Loucy (cell line): ENCODE measurements at regions not wholly inside any gene's neighbourhood (a gene's known extent, or its start where the extent isn't known, plus 50 kb on each side); places are given as distances from the start of the nearest gene placed in this dataset.

Experiments used
- H2AFZ ChIP-seq: fragments of 200-600 bp; sonication (generic); 2 replicates; pipeline ENCODE4 v1.6.0; 2016; ENCODE audit warnings: antibody characterized with exemption, mild to moderate bottlenecking, low read length, moderate library complexity
- H3F3A ChIP-seq: fragments of 200-600 bp; 2 replicates; pipeline ENCODE4 v1.6.0; 2016; ENCODE audit warnings: antibody characterized with exemption, low read depth, mild to moderate bottlenecking
- H3K27me3 ChIP-seq: fragments of 200-600 bp; sonication (generic); 2 replicates; pipeline ENCODE4 v1.6.1; 2014; ENCODE audit warnings: low read length, mild to moderate bottlenecking; ENCODE audit not compliant: insufficient read depth, poor library complexity, severe bottlenecking
- H3K36me3 ChIP-seq: fragments of 200-600 bp; sonication (generic); 2 replicates; pipeline ENCODE4 v1.6.1; 2016; ENCODE audit warnings: low read length; ENCODE audit not compliant: insufficient read depth
- H3K4me1 ChIP-seq: fragments of 200-600 bp; sonication (generic); 2 replicates; pipeline ENCODE4 v1.5.1; 2014; ENCODE audit warnings: low read length, mild to moderate bottlenecking; ENCODE audit not compliant: insufficient read depth, poor library complexity, severe bottlenecking
- H3K4me2 ChIP-seq: fragments of 200-600 bp; sonication (generic); 2 replicates; pipeline ENCODE4 v1.6.0; 2014; ENCODE audit warnings: antibody characterized with exemption, low read length, low read depth, mild to moderate bottlenecking; ENCODE audit not compliant: poor library complexity, severe bottlenecking
- H3K4me3 ChIP-seq: fragments of 200-600 bp; sonication (generic); 2 replicates; pipeline ENCODE4 v1.5.1; 2014; ENCODE audit warnings: low read length, mild to moderate bottlenecking, mixed read lengths; ENCODE audit not compliant: poor library complexity, severe bottlenecking
- H3K79me2 ChIP-seq: fragments of 200-600 bp; sonication (generic); 2 replicates; pipeline ENCODE4 v1.6.1; 2014; ENCODE audit warnings: low read length; ENCODE audit not compliant: insufficient read depth
- H3K9ac ChIP-seq: fragments of 200-600 bp; sonication (generic); 2 replicates; pipeline ENCODE4 v1.6.0; 2014; ENCODE audit warnings: mild to moderate bottlenecking, low read depth, low read length, moderate library complexity; ENCODE audit not compliant: poor library complexity, severe bottlenecking
- H3K9me2 ChIP-seq: fragments of 200-600 bp; sonication (generic); replicated peaks from 2 replicates; pipeline ENCODE4 v1.6.1; 2016; ENCODE audit warnings: low read depth, low read length, mixed read lengths
- H3K9me3 ChIP-seq: fragments of 200-600 bp; sonication (generic); 2 replicates; pipeline ENCODE4 v1.6.1; 2014; ENCODE audit warnings: mild to moderate bottlenecking, antibody characterized with exemption, low read length, low read depth; ENCODE audit not compliant: insufficient read depth
- H4K20me1 ChIP-seq: fragments of 200-600 bp; sonication (generic); 2 replicates; pipeline ENCODE4 v1.6.0; 2014; ENCODE audit warnings: antibody characterized with exemption, low read length, mild to moderate bottlenecking; ENCODE audit not compliant: insufficient read depth, poor library complexity, severe bottlenecking
- CTCF ChIP-seq: fragments of 200-600 bp; sonication (generic); conservative IDR thresholded peaks from 2 replicates; pipeline ENCODE4 v1.5.1; 2014; ENCODE audit warnings: mild to moderate bottlenecking, antibody characterized with exemption, low read length
- EZH2phosphoT487 ChIP-seq: fragments of 200-600 bp; IDR thresholded peaks from 2 replicates; pipeline ENCODE4 v1.6.1; 2018; ENCODE audit warnings: antibody characterized with exemption, mild to moderate bottlenecking, moderate library complexity, borderline replicate concordance

GRCh38 chr6:9851006-9851405 is 563.9 kb downstream of the TFAP2A start:
- Histone ChIP-seq H3K9ac (no peak overlapping the region), H3F3A (no peaks in the 10 kb centered on the region), H3K4me1 (no peaks in the 10 kb centered on the region), H3K9me2 (no peaks in the 10 kb centered on the region), H3K79me2 (no peaks in the 10 kb centered on the region), H3K27me3 (no peaks in the 10 kb centered on the region), H3K36me3 (no peaks in the 10 kb centered on the region), H3K4me2 (no peak overlapping the region), H4K20me1 (no peaks in the 10 kb centered on the region), H3K9me3 (peaks cover 11% of the 10 kb centered on the region; the same call in 1 of the 2 replicates), H3K4me3 (no peak overlapping the region), H2AFZ (no peak overlapping the region)
- TF ChIP-seq CTCF (no peak), EZH2phosphoT487 (no peak)

GRCh38 chr6:9848094-9848493 is 566.8 kb downstream of the TFAP2A start:
- no peak for TF ChIP-seq CTCF
- no peak for TF ChIP-seq EZH2phosphoT487
- H3K4me2 ChIP-seq, result no peak overlapping the region
- H4K20me1 ChIP-seq, result no peaks in the 10 kb centered on the region
- H3K9me3 ChIP-seq, result peaks cover 12% of the 10 kb centered on the region; the same call in 1 of the 2 replicates
- no peaks in the 10 kb centered on the region for H3K27me3 ChIP-seq
- H3K9me2 ChIP-seq, result no peaks in the 10 kb centered on the region
- no peaks in the 10 kb centered on the region for H3K4me1 ChIP-seq
- no peaks in the 10 kb centered on the region for H3K79me2 ChIP-seq
- no peak overlapping the region for H3K9ac ChIP-seq
- no peaks in the 10 kb centered on the region for H3K36me3 ChIP-seq
- no peak overlapping the region for H2AFZ ChIP-seq
- H3F3A ChIP-seq, result no peaks in the 10 kb centered on the region
- H3K4me3 ChIP-seq, result no peak overlapping the region

GRCh38 chr6:9841886-9842725 is 572.8 kb downstream of the TFAP2A start:
- Histone ChIP-seq H3K79me2 (no peaks in the 10 kb centered on the region), H3K4me3 (no peak overlapping the region)
- TF ChIP-seq CTCF, result no peak
- no peak for TF ChIP-seq EZH2phosphoT487

More at GRCh38 chr6:9841886-9842725, 572.8 kb downstream of the TFAP2A start:
- Histone ChIP-seq H3K9me2 (no peaks in the 10 kb centered on the region), H3K36me3 (no peaks in the 10 kb centered on the region), H3K9me3 (0 out of 2 replicates have a peak, but pooled peaks cover 2% of the 10 kb centered on the region), H3F3A (no peaks in the 10 kb centered on the region), H3K4me2 (no peak overlapping the region), H4K20me1 (no peaks in the 10 kb centered on the region), H3K9ac (no peak overlapping the region), H2AFZ (no peak overlapping the region), H3K27me3 (no peaks in the 10 kb centered on the region), H3K4me1 (no peaks in the 10 kb centered on the region)
